IPS DF 6.9 (cell line): ENCODE measurements at regions not wholly inside any gene's neighbourhood (a gene's known extent, or its start where the extent isn't known, plus 50 kb on each side); places are given as distances from the start of the nearest gene placed in this dataset.
A peak's percentile ranks its signal among the peaks of the same experiment; 100 is the strongest.

ENCODE experiments used
- DNase-seq: peaks from one replicate; pipeline ENCODE4 v3.0.0-alpha.2; 2013; ENCODE audit warnings: low read depth, low spot score
- H3K27ac ChIP-seq: one replicate; pipeline ENCODE4 v1.5.1; 2013; ENCODE audit warnings: low read length, control low read depth
- H3K27me3 ChIP-seq: 2 replicates; pipeline ENCODE4 v1.6.1; 2013; ENCODE audit warnings: mild to moderate bottlenecking, low read length; ENCODE audit not compliant: control insufficient read depth, insufficient read depth
- H3K36me3 ChIP-seq: 2 replicates; pipeline ENCODE4 v1.6.1; 2013; ENCODE audit warnings: low read length; ENCODE audit not compliant: control insufficient read depth, insufficient read depth
- H3K4me1 ChIP-seq: 2 replicates; pipeline ENCODE4 v1.6.1; 2013; ENCODE audit warnings: low read length; ENCODE audit not compliant: control insufficient read depth, insufficient read depth
- H3K4me3 ChIP-seq: 2 replicates; pipeline ENCODE4 v1.5.1; 2013; ENCODE audit warnings: mild to moderate bottlenecking, low read length
- H3K9me3 ChIP-seq: 2 replicates; pipeline ENCODE4 v1.6.1; 2013; ENCODE audit warnings: low read length, inconsistent platforms; ENCODE audit not compliant: control insufficient read depth, insufficient read depth
- WGBS: extraction: QIAGEN DNeasy Blood & Tissue Kit; methylation state at CpG from one replicate; pipeline ENCODE4 v1.1.7; 2013; ENCODE audit warnings: mixed read lengths, missing lambda C conversion rate; ENCODE audit not compliant: insufficient read length, insufficient coverage; 5-methylcytosine and 5-hydroxymethylcytosine counted together

GRCh38 chr12:125381373-125381772 lies 316.1 kb downstream of the AACS start:
- no peak overlapping the region for H3K4me3 ChIP-seq
- DNase-seq, result no peak
- H3K27ac ChIP-seq, result no peak overlapping the region
- H3K4me1 ChIP-seq, result no peaks in the 10 kb centered on the region
- no peaks in the 10 kb centered on the region for H3K36me3 ChIP-seq
- no peaks in the 10 kb centered on the region for H3K9me3 ChIP-seq
- no peaks in the 10 kb centered on the region for H3K27me3 ChIP-seq
- WGBS, result no CpG with 5 or more reads among the region's 4 CpGs

DNA sequence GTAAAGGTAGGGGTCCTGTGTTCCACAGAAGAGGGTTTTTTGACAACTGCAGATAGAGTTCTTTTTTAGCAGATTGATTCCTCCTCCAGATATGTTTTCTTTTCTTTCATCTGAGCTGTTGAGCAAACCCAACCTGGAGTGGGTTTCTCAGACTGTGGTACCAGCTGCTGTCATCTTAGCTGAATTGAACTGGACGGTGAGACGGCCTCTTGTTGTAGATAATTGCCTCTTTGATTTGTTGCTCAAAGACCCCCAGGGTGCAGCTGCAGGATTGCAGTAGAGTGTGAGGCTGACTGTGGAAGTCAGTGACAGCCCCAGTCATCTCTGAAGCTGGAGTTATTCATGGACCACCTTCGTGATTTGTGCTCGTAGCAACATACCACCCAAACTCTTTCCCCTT lies 317.7 kb downstream of the AACS start:
- H3K9me3 ChIP-seq, result no peaks in the 10 kb centered on the region
- DNase-seq, result no peak
- no peak overlapping the region for H3K27ac ChIP-seq
- H3K36me3 ChIP-seq, result no peaks in the 10 kb centered on the region
- H3K4me3 ChIP-seq, result no peak overlapping the region
- no peaks in the 10 kb centered on the region for H3K27me3 ChIP-seq
- no peaks in the 10 kb centered on the region for H3K4me1 ChIP-seq
- no CpG with 5 or more reads among the region's 4 CpGs for WGBS

- Histone ChIP-seq H3K9me3 (no peaks in the 10 kb centered on the region), H3K27me3 (no peaks in the 10 kb centered on the region), H3K36me3 (no peaks in the 10 kb centered on the region), H3K4me3 (no peak overlapping the region), H3K27ac (no peak overlapping the region), H3K4me1 (no peaks in the 10 kb centered on the region)
- DNase-seq, result no peak
- WGBS, result no CpG with 5 or more reads among the region's 1 CpG
Measured at GRCh38 chr12:125386652-125387051, 321.4 kb downstream of the AACS start.

GRCh38 chr12:125387206-125387605 lies 322.0 kb downstream of the AACS start:
- Histone ChIP-seq H3K4me3 (no peak overlapping the region), H3K27ac (no peak overlapping the region), H3K9me3 (no peaks in the 10 kb centered on the region), H3K4me1 (no peaks in the 10 kb centered on the region), H3K36me3 (no peaks in the 10 kb centered on the region), H3K27me3 (no peaks in the 10 kb centered on the region)
- no peak for DNase-seq

- no peaks in the 10 kb centered on the region for H3K27me3 ChIP-seq
- H3K4me3 ChIP-seq, result no peak overlapping the region
- no peak overlapping the region for H3K27ac ChIP-seq
- no peaks in the 10 kb centered on the region for H3K9me3 ChIP-seq
- H3K36me3 ChIP-seq, result no peaks in the 10 kb centered on the region
- no peak for DNase-seq
- no peaks in the 10 kb centered on the region for H3K4me1 ChIP-seq
Measured at GRCh38 chr12:125389061-125389697, 323.9 kb downstream of the AACS start.

DNA sequence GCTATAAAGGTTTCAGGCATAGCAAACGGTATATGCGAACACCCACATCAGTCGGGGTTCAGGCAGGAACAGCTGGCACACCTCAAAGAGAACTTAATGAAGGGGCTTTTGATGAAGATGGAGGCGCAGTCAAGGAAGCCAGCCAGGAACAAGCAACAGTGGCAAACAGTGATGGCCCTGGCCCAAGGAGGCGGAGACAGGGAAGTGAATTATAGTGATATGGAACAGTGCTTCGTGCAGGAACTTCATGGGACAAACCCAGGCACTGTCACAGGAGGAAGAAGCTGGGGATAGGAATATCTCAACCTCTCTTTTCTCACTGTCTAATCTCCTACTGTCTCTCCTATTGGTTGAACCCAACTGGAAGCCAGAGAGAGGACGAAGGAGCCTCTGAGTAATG lies 328.3 kb downstream of the AACS start:
- WGBS, result no CpG with 5 or more reads among the region's 7 CpGs
- Histone ChIP-seq H3K4me1 (no peaks in the 10 kb centered on the region), H3K27ac (no peak overlapping the region), H3K4me3 (no peak overlapping the region), H3K36me3 (no peaks in the 10 kb centered on the region), H3K27me3 (no peaks in the 10 kb centered on the region), H3K9me3 (no peaks in the 10 kb centered on the region)
- no peak for DNase-seq

DNA sequence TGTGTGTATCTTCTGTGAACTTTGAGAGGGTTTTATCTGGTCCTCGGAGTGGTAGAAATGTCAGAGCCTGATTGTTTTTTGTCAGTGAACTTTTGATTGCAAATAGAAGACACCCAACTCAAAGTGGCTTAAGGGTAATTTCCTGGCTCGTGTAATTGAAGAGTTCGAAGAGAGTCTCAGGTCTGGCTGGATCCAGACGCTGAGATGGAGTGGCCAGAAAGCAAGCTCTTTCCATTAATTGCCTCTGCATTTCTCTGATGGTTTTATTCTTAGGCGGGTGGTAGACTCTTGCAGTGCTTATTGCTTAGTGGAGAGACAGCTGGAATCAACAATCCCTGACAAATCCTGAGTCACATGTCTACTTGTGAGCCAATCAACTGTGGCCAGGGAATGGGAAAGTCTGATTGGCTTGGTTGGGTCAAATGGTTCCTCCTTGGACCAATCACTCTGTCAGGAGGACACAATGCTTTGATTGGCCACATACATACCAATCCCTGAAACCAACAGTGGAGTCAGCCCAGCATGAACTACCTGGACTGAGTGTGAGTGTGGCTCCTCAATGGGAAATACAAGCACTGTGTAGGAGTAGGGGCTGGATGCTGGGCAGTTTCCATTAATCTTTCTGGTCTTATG lies 330.5 kb downstream of the AACS start:
- no peak for DNase-seq
- Histone ChIP-seq H3K9me3 (no peaks in the 10 kb centered on the region), H3K4me1 (no peaks in the 10 kb centered on the region), H3K36me3 (no peaks in the 10 kb centered on the region), H3K4me3 (no peak overlapping the region), H3K27me3 (no peaks in the 10 kb centered on the region), H3K27ac (no peak overlapping the region)
- no CpG with 5 or more reads among the region's 5 CpGs for WGBS

DNA sequence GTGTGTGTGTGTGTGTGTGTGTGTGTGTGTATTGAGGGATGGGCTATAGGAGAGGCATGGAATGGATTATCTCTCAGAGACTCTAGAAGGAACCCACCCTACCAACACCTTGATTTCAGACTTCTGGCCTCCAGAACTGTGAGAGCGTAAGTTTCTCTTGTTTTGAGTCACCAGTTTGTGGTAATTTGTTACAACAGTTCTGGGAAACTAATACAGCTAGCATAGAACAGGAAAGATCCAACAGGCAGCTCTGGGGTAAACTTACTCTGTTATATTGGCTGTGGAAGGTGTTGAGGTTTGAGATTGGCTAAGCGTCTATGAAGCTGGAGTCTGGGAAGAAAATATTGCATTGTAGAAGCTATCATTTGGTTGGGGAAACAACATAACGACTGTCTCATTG lies 334.3 kb downstream of the AACS start:
- DNase-seq, result no peak
- WGBS, result no CpG with 5 or more reads among the region's 3 CpGs
- no peaks in the 10 kb centered on the region for H3K4me1 ChIP-seq
- no peaks in the 10 kb centered on the region for H3K36me3 ChIP-seq
- H3K27me3 ChIP-seq, result no peaks in the 10 kb centered on the region
- no peak overlapping the region for H3K4me3 ChIP-seq
- no peak overlapping the region for H3K27ac ChIP-seq
- H3K9me3 ChIP-seq, result no peaks in the 10 kb centered on the region

GRCh38 chr12:125402874-125403789 lies 337.9 kb downstream of the AACS start:
- H3K27ac ChIP-seq, result no peak overlapping the region
- no peaks in the 10 kb centered on the region for H3K27me3 ChIP-seq
- DNase-seq, result peak; percentile 79
- no peaks in the 10 kb centered on the region for H3K9me3 ChIP-seq
- H3K36me3 ChIP-seq, result no peaks in the 10 kb centered on the region
- no peak overlapping the region for H3K4me3 ChIP-seq
- no CpG with 5 or more reads among the region's 3 CpGs for WGBS
- H3K4me1 ChIP-seq, result no peaks in the 10 kb centered on the region

DNA sequence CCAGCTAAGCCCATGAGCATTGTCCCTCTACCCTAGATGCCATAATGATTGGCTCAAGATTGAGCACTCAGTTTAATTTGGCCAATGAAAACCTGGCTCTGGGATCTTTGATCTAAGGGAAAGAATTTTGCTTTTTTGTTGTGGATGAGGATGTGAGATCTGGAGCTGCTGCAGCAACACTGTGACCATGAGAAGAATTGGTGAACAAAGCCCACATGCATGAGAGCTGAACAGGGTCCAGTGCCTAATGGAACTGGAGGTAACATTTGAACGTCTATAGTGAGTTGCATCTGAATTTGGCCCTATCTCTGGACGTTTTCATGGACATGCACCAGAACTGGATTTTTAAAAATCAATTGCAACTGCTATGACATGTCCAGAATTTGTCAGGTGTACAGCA lies 338.6 kb downstream of the AACS start:
- Histone ChIP-seq H3K27ac (no peak overlapping the region), H3K27me3 (no peaks in the 10 kb centered on the region), H3K9me3 (no peaks in the 10 kb centered on the region), H3K4me3 (no peak overlapping the region), H3K4me1 (no peaks in the 10 kb centered on the region), H3K36me3 (no peaks in the 10 kb centered on the region)
- DNase-seq, result no peak
- WGBS, result no CpG with 5 or more reads among the region's 2 CpGs
